AG20443 (cell line): ENCODE measurements at regions not wholly inside any gene's neighbourhood (a gene's known extent, or its start where the extent isn't known, plus 50 kb on each side); places are given as distances from the start of the nearest gene placed in this dataset.
"Not testable (repeated sequence)": the region's sequence is repeated elsewhere in the genome, so short reads cannot be mapped to it uniquely, and the experiment has no call there.

Source experiments
- DNase-seq: peaks from one replicate; pipeline ENCODE4 v3.0.0; 2012; ENCODE audit warnings: low spot score, mixed read lengths

- no peak for DNase-seq
Measured at GRCh38 chr18:59800897-59801296, 98.9 kb upstream of the PMAIP1 start.

- DNase-seq: peak; percentile 68
Measured at GRCh38 chr18:59799383-59800015, 100.3 kb upstream of the PMAIP1 start.

- DNase-seq: no peak
Measured at GRCh38 chr18:59795882-59796281, 98.7 kb upstream of the CCBE1 start.

GRCh38 chr18:59792353-59792752 is 95.1 kb upstream of the CCBE1 start:
- DNase-seq: no peak

GRCh38 chr18:59790346-59790936 is 93.2 kb upstream of the CCBE1 start:
- not testable (repeated sequence) for DNase-seq

- DNase-seq: no peak
Measured at GRCh38 chr18:59788791-59789106, 91.5 kb upstream of the CCBE1 start.

GRCh38 chr18:59787998-59788790 is 91.0 kb upstream of the CCBE1 start:
- peak; percentile 73 for DNase-seq

GRCh38 chr18:59784694-59785093 is 87.5 kb upstream of the CCBE1 start:
- no peak for DNase-seq

GRCh38 chr18:59783138-59783537 is 85.9 kb upstream of the CCBE1 start:
- peak; percentile 65 for DNase-seq

GRCh38 chr18:59779979-59780378 is 82.8 kb upstream of the CCBE1 start:
- peak; percentile 50 for DNase-seq

GRCh38 chr18:59778434-59778833 is 81.2 kb upstream of the CCBE1 start:
- DNase-seq: no peak

GRCh38 chr18:59777636-59778035 is 80.4 kb upstream of the CCBE1 start:
- no peak for DNase-seq

- DNase-seq: peak; percentile 71
Measured at GRCh38 chr18:59769129-59769865, 72.1 kb upstream of the CCBE1 start.

- no peak for DNase-seq
Measured at GRCh38 chr18:59768409-59768808, 71.2 kb upstream of the CCBE1 start.

- peak; percentile 24 for DNase-seq
Measured at GRCh38 chr18:59767732-59768131, 70.5 kb upstream of the CCBE1 start.

GRCh38 chr18:59765343-59765742 is 68.1 kb upstream of the CCBE1 start:
- DNase-seq: no peak

GRCh38 chr18:59764281-59764680 is 67.1 kb upstream of the CCBE1 start:
- DNase-seq: no peak

- DNase-seq: no peak
Measured at GRCh38 chr18:59763541-59764136, 66.4 kb upstream of the CCBE1 start.

GRCh38 chr18:59760619-59761600 is 63.7 kb upstream of the CCBE1 start:
- DNase-seq: no peak

- DNase-seq: no peak
Measured at GRCh38 chr18:59760212-59760611, 63.0 kb upstream of the CCBE1 start.

GRCh38 chr18:59758837-59759236 is 61.6 kb upstream of the CCBE1 start:
- no peak for DNase-seq
